Neuronal stem cell (in vitro differentiated cells): ENCODE measurements at regions not wholly inside any gene's neighbourhood (a gene's known extent, or its start where the extent isn't known, plus 50 kb on each side); places are given as distances from the start of the nearest gene placed in this dataset.
"Not testable (repeated sequence)": the region's sequence is repeated elsewhere in the genome, so short reads cannot be mapped to it uniquely, and the experiment has no call there.

Experiments used
- DNase-seq: peaks from one replicate; pipeline ENCODE4 v3.0.0-alpha.2; 2013; ENCODE audit warnings: low spot score
- H2AFZ ChIP-seq: one replicate; pipeline ENCODE4 v1.6.1; 2013; ENCODE audit warnings: mild to moderate bottlenecking, low read length, inconsistent platforms
- H2AK5ac ChIP-seq: 2 replicates; pipeline ENCODE4 v1.6.1; 2013; ENCODE audit warnings: low read depth, mild to moderate bottlenecking, inconsistent platforms, low read length, moderate library complexity, mixed read lengths
- H2BK120ac ChIP-seq: 2 replicates; pipeline ENCODE4 v1.6.1; 2013; ENCODE audit warnings: low read depth, mild to moderate bottlenecking, inconsistent platforms, low read length, moderate library complexity, mixed read lengths
- H2BK12ac ChIP-seq: one replicate; pipeline ENCODE4 v1.6.1; 2013; ENCODE audit warnings: low read length, inconsistent platforms
- H2BK15ac ChIP-seq: 2 replicates; pipeline ENCODE4 v1.6.1; 2013; ENCODE audit warnings: mild to moderate bottlenecking, low read length, inconsistent platforms, mixed read lengths
- H2BK5ac ChIP-seq: one replicate; pipeline ENCODE4 v1.6.1; 2013; ENCODE audit warnings: inconsistent platforms, mild to moderate bottlenecking, low read length, moderate library complexity
- H3K14ac ChIP-seq: one replicate; pipeline ENCODE4 v1.6.1; 2013; ENCODE audit warnings: low read length, inconsistent platforms
- H3K18ac ChIP-seq: 2 replicates; pipeline ENCODE4 v1.6.1; 2013; ENCODE audit warnings: low read length, inconsistent platforms
- H3K23ac ChIP-seq: 2 replicates; pipeline ENCODE4 v1.6.1; 2013; ENCODE audit warnings: low read depth, mild to moderate bottlenecking, mixed read lengths, low read length, inconsistent platforms; ENCODE audit not compliant: poor library complexity
- H3K27ac ChIP-seq: replicated peaks from 3 replicates; pipeline ENCODE4 v1.5.1; 2013; ENCODE audit warnings: low read length, inconsistent platforms
- H3K27me3 ChIP-seq, 3 experiments: 2 replicates each; pipeline ENCODE4 v1.6.1; 2013; ENCODE audit warnings: low read length in 3 of 3, mild to moderate bottlenecking in 2 of 3, inconsistent platforms in 1 of 3, low read depth in 1 of 3, mixed read lengths in 1 of 3, moderate library complexity in 1 of 3; ENCODE audit not compliant: control insufficient read depth in 3 of 3, insufficient read depth in 3 of 3
- H3K36me3 ChIP-seq, 2 donors: replicated peaks in 1 of 2; 2 replicates each; pipeline ENCODE4 v1.6.1; 2013; ENCODE audit warnings: low read length in 2 of 2; ENCODE audit not compliant: control insufficient read depth in 2 of 2, insufficient read depth in 2 of 2
- H3K4ac ChIP-seq: 2 replicates; pipeline ENCODE4 v1.6.1; 2013; ENCODE audit warnings: inconsistent platforms, mild to moderate bottlenecking, low read length, moderate library complexity
- H3K4me1 ChIP-seq, 2 donors: 1 replicate in 1 of 2; 2 replicates in 1 of 2; pipeline ENCODE4 v1.6.1; 2013; ENCODE audit warnings: low read length in 2 of 2, low read depth in 1 of 2; ENCODE audit not compliant: control insufficient read depth in 2 of 2, insufficient read depth in 1 of 2
- H3K4me2 ChIP-seq: one replicate; pipeline ENCODE4 v1.6.1; 2013; ENCODE audit warnings: mild to moderate bottlenecking, low read length, inconsistent platforms; ENCODE audit not compliant: insufficient read depth, poor library complexity, severe bottlenecking
- H3K4me3 ChIP-seq, 2 donors: 2 replicates each; pipeline ENCODE4 v1.5.1; 2013; ENCODE audit warnings: low read length in 2 of 2, mild to moderate bottlenecking in 2 of 2, inconsistent platforms in 1 of 2, moderate library complexity in 1 of 2
- H3K79me1 ChIP-seq: one replicate; pipeline ENCODE4 v1.6.1; 2013; ENCODE audit warnings: low read depth, mild to moderate bottlenecking, inconsistent platforms, low read length, moderate library complexity
- H3K9ac ChIP-seq: one replicate; pipeline ENCODE4 v1.6.1; 2013; ENCODE audit warnings: mild to moderate bottlenecking, low read depth, low read length, inconsistent platforms; ENCODE audit not compliant: poor library complexity
- H3K9me3 ChIP-seq, 2 donors: replicated peaks in 1 of 2; 2 replicates each; pipeline versions ENCODE3 to v1.6.1; 2013; ENCODE audit warnings: low read length in 2 of 2, mild to moderate bottlenecking in 2 of 2, inconsistent platforms in 1 of 2, low read depth in 1 of 2, mixed read lengths in 1 of 2, moderate library complexity in 1 of 2; ENCODE audit not compliant: control insufficient read depth in 2 of 2, insufficient read depth in 1 of 2
- H4K8ac ChIP-seq: one replicate; pipeline ENCODE4 v1.6.1; 2013; ENCODE audit warnings: low read depth, mild to moderate bottlenecking, inconsistent platforms, low read length, moderate library complexity
- H4K91ac ChIP-seq: one replicate; pipeline ENCODE4 v1.6.1; 2013; ENCODE audit warnings: low read length, low read depth, mild to moderate bottlenecking, inconsistent platforms; ENCODE audit not compliant: poor library complexity
- WGBS, 2 donors: extraction: QIAGEN DNeasy Blood & Tissue Kit; methylation state at CpG; one replicate each; pipeline ENCODE4 v1.1.7; 2013; ENCODE audit warnings: missing lambda C conversion rate in 2 of 2, mixed read lengths in 1 of 2; ENCODE audit not compliant: insufficient read length in 2 of 2, insufficient replicate concordance in 1 of 2; ENCODE audit errors: extremely low coverage in 2 of 2; 5-methylcytosine and 5-hydroxymethylcytosine counted together

DNA sequence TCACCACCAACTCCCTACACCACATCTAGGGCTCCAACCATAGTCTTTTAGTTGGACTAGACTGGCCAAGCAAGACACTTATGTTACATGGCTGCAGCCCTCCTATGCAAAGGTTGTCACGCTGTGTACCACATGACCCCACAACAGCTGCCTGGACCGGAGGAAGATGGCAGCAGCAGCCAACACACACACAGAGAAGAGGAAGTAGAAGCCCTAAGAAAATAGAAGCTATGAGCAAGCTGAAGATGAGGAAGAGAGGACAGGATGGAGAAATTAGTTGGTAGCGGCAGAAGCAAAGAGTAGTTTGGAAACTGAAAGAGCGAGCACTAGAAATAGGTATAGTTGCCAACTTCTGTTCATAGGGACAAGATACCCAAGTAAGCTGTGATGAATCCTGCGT, 60.8 kb upstream of the RALGPS2 start:
- H3K4me2 ChIP-seq, result no peak overlapping the region
- no peak overlapping the region for H3K4ac ChIP-seq
- no peaks in the 10 kb centered on the region for H3K79me1 ChIP-seq
- H3K27ac ChIP-seq, result no peak overlapping the region
- no peak overlapping the region for H2BK120ac ChIP-seq
- peaks cover 0 to 2% of the 10 kb centered on the region in 2 donors for H3K4me1 ChIP-seq
- no peak overlapping the region for H3K9ac ChIP-seq
- no peak overlapping the region for H2BK5ac ChIP-seq
- no peak overlapping the region for H2BK15ac ChIP-seq
- no peak overlapping the region for H2AK5ac ChIP-seq
- no peaks in the 10 kb centered on the region for H3K36me3 ChIP-seq
- H3K9me3 ChIP-seq, result no peaks in the 10 kb centered on the region
- H3K27me3 ChIP-seq, result no peaks in the 10 kb centered on the region
- H3K14ac ChIP-seq, result no peak overlapping the region
- H4K8ac ChIP-seq, result no peak overlapping the region
- no peak overlapping the region for H4K91ac ChIP-seq
- no peak for DNase-seq
- H2AFZ ChIP-seq, result no peak overlapping the region
- H3K23ac ChIP-seq, result no peak overlapping the region
- H3K4me3 ChIP-seq, result no peak overlapping the region
- WGBS, 2 donors, result no CpG with 5 or more reads among the region's 5 CpGs
- no peak overlapping the region for H2BK12ac ChIP-seq
- no peak overlapping the region for H3K18ac ChIP-seq

DNA sequence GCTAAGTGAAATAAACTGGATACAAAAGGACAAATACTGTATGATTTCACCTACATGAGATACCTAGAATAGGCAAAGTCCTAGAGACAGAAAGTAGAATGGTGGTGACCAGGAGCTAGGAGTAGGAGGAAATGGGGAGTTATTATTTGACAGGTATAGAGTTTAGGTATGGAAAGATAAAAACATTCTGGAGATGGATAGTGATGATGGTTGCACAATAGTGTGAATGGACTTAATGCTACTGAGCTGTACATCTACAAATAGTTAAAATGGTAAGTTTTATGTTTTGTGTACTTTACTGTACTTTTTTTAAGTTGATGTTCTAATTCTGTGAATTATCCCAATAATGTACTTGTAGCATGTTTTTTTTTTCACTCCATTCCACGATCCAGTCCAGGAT, 59.5 kb upstream of the RALGPS2 start:
- Histone ChIP-seq H3K14ac (no peak overlapping the region), H2BK12ac (no peak overlapping the region), H3K9me3 (no peaks in the 10 kb centered on the region), H3K27ac (no peak overlapping the region), H3K4ac (no peak overlapping the region), H3K36me3 (no peaks in the 10 kb centered on the region), H3K4me2 (no peak overlapping the region), H3K79me1 (no peaks in the 10 kb centered on the region), H4K8ac (no peak overlapping the region), H2BK5ac (no peak overlapping the region), H3K4me3 (no peak overlapping the region), H2AFZ (no peak overlapping the region), H2AK5ac (no peak overlapping the region), H3K9ac (no peak overlapping the region), H3K4me1 (peaks cover 0 to 2% of the 10 kb centered on the region in 2 donors), H4K91ac (no peak overlapping the region), H2BK15ac (no peak overlapping the region), H2BK120ac (no peak overlapping the region), H3K18ac (no peak overlapping the region), H3K27me3 (no peaks in the 10 kb centered on the region), H3K23ac (no peak overlapping the region)
- no peak for DNase-seq
- no CpG with 5 or more reads among the region's 1 CpG for WGBS, 2 donors

DNA sequence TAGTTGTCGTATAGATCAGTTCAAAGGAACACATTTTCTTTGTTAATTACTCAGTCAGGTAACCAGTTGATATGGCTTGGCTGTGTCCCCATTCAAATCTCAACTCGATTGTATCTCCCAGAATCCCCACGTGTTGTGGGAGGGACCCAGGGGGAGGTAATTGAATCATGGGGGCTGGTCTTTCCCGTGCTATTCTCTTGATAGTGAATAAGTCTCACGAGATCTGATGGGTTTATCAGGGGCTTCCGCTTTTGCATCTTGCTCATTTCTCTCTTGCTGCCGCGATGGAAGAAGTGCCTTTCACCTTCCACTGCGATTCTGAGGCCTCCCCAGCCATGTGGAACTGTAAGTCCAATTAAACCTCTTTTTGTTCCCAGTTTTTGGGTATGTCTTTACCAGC, 58.2 kb upstream of the RALGPS2 start:
- H3K79me1 ChIP-seq, H4K8ac ChIP-seq, H3K18ac ChIP-seq, H2BK120ac ChIP-seq, H3K14ac ChIP-seq, H3K27me3 ChIP-seq, H3K9me3 ChIP-seq, H3K27ac ChIP-seq, H2AK5ac ChIP-seq, H2BK12ac ChIP-seq, H3K4me2 ChIP-seq, H2BK5ac ChIP-seq, H2BK15ac ChIP-seq, H3K9ac ChIP-seq, H3K4me1 ChIP-seq, H2AFZ ChIP-seq, H3K4me3 ChIP-seq, H3K23ac ChIP-seq, H4K91ac ChIP-seq, H3K4ac ChIP-seq, H3K36me3 ChIP-seq, DNase-seq: not testable (repeated sequence)
- WGBS, 2 donors, result no CpG with 5 or more reads among the region's 9 CpGs

DNA sequence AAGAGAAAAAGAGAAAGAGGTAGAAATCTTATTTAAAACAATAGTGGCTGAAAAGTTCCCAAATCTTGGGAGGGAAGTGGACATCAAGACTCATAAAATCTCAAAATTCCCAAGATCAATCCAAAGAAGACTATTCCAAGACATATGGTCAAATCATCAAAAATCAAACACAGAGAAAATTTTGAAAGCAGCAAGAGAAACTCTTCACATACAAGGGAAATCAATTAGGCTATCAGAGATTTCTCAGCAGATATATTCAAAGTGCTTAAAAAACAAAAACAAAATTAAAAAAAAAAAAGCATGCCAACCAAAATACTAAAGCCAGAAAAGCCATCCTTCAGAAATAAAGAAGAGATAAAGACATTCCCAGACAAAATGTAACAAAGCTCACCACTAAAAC, 52.6 kb upstream of the RALGPS2 start:
- Histone ChIP-seq H4K8ac (no peak overlapping the region), H2AFZ (no peak overlapping the region), H2AK5ac (no peak overlapping the region), H3K27me3 (no peaks in the 10 kb centered on the region), H3K18ac (no peak overlapping the region), H3K79me1 (no peaks in the 10 kb centered on the region), H3K23ac (no peak overlapping the region), H3K4ac (no peak overlapping the region), H3K36me3 (no peaks in the 10 kb centered on the region), H3K9me3 (peaks cover 0 to 3% of the 10 kb centered on the region in 2 donors), H2BK12ac (no peak overlapping the region), H3K9ac (no peak overlapping the region), H3K4me3 (no peak overlapping the region), H2BK15ac (no peak overlapping the region), H2BK120ac (no peak overlapping the region), H3K27ac (no peak overlapping the region), H3K4me1 (no peaks in the 10 kb centered on the region), H3K14ac (no peak overlapping the region), H3K4me2 (no peak overlapping the region), H2BK5ac (no peak overlapping the region), H4K91ac (no peak overlapping the region)
- DNase-seq, result no peak
